H1 (cell line): ENCODE measurements at regions not wholly inside any gene's neighbourhood (a gene's known extent, or its start where the extent isn't known, plus 50 kb on each side); places are given as distances from the start of the nearest gene placed in this dataset.

ENCODE experiments used
- KDM1A ChIP-seq: fragments of 200-600, 300-600 bp; sonication (generic); IDR thresholded peaks from 2 replicates; pipeline ENCODE4 v1.7.1; 2016; ENCODE audit warnings: mild to moderate bottlenecking, low read length, borderline replicate concordance
- MAFK ChIP-seq: IDR thresholded peaks from 2 replicates; pipeline ENCODE4 v1.6.1; 2012; ENCODE audit warnings: low read depth, mild to moderate bottlenecking, improper control_type of control experiment, low read length
- MAX ChIP-seq: IDR thresholded peaks from 2 replicates; pipeline ENCODE4 v1.6.1; 2012; ENCODE audit warnings: inconsistent platforms
- POLR2A ChIP-seq, 2 experiments: IDR thresholded peaks; 1 replicate in 1 of 2; 2 replicates in 1 of 2; pipeline ENCODE4 v1.6.1; 2011; ENCODE audit warnings: low read depth in 2 of 2, low read length in 2 of 2, mild to moderate bottlenecking in 2 of 2; ENCODE audit errors: control extremely low read depth in 1 of 2
- POLR2AphosphoS5 ChIP-seq: IDR thresholded peaks from 2 replicates; pipeline ENCODE4 v1.6.1; 2011; ENCODE audit warnings: low read depth, low read length
- RAD21 ChIP-seq, 2 experiments: IDR thresholded peaks in 1 of 2; conservative IDR thresholded peaks in 1 of 2; 2 replicates each; pipeline ENCODE4 v1.6.1; 2011; ENCODE audit warnings: low read depth in 2 of 2, low read length in 2 of 2, improper control_type of control experiment in 1 of 2, inconsistent platforms in 1 of 2, mild to moderate bottlenecking in 1 of 2, moderate library complexity in 1 of 2

- no peak for TF ChIP-seq MAFK
- TF ChIP-seq MAX: no peak
- no peak for TF ChIP-seq KDM1A
- no peak for TF ChIP-seq RAD21 (IDR thresholded peaks at IDR 0.05 in 1 of 2, conservative IDR thresholded peaks at IDR 0.05 in 1 of 2; ENCODE audit: low read depth in 2 of 2, low read length in 2 of 2)
- TF ChIP-seq POLR2A (IDR thresholded peaks at IDR 0.05; ENCODE audit: control extremely low read depth in 1 of 2, low read depth in 2 of 2, low read length in 2 of 2): no peak
- no peak for TF ChIP-seq POLR2AphosphoS5
These were observed 103.9 kb downstream of the ZBTB18 start for GRCh38 chr1:244154872-244155531.
